UCSD-AML1 (cell line): ENCODE measurements at regions not wholly inside any gene's neighbourhood (a gene's known extent, or its start where the extent isn't known, plus 50 kb on each side); places are given as distances from the start of the nearest gene placed in this dataset.

ENCODE experiments used
- DNase-seq: peaks from one replicate; lab custom pipeline; 2025; ENCODE audit not compliant: unreplicated experiment; lab: John Stamatoyannopoulos, UW

DNA sequence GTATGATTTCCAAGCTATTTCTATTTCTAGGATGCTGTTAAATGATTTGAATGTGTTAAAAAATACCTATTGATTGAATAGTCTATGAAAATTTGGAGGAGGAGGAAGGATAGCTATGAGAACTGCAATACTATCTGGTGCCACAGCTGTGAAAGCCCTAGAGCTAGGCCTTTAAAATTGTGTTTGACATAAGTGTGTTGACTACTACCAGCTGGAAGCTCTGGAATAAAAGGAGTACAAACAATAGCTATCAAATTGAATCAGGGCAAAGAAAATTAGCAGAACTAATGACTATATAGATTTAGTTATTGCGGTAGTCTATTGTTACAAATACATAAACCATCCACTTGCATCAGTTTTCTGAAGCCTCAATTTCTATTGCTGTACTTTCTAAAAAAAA lies 124.8 kb upstream of the CNTN5 start:
- no peak for DNase-seq

DNA sequence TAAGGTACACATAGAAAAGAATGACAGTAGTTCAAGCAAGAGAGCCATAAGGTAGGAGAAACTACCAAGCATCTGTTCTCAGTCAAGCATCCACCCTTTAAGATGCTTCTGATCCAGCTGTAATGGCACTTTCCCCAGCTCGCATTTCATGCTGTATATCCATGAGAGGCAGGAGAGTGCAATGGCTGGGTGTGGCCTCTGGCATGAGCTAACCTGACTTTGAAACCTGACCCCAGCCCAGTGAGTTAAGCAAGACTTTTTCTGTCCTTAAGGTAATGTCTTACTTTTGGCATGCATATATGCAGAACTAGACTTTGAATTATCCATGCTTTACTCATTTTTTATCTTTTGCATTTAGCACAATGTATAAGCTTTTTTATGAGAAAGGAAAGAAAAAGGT lies 79.8 kb upstream of the CNTN5 start:
- DNase-seq: no peak

DNA sequence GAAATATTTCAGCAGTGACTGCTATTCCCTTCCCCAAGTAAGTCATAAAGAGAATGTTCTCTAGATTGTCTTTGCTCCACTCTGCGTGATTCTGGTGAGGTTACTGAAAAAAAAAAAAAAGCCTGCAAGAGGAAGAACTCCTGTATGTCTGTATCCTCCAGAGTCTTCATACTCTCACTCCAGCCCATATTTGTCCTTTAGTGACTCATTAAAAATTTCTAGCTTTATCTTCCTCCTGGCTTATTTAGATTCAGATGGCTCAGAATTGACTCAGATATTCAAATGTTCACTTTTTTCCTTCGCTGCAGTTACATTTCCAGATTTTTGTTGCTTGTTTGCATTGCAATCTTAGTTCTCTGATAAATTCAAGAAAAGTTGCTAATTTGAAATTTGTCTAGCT lies 76.3 kb upstream of the CNTN5 start:
- no peak for DNase-seq

DNA sequence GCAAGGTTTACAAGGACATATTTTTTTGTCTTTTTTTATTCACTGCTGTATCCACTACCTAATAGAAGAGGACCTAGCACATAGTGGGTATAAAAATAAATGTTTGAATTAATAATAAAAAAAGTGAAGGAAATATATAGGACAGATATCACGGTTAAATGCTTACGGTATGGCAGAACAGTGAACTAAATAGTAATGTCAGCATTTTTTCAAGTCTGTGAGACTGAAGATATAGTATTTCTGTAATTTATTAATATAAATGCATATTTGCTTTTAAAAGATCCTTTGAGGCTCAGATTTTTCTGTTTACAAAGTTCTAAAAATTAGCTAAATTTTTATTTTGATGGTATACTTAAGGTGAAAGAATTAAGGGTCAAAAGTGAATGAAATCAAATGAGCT lies 68.6 kb upstream of the CNTN5 start:
- no peak for DNase-seq

DNA sequence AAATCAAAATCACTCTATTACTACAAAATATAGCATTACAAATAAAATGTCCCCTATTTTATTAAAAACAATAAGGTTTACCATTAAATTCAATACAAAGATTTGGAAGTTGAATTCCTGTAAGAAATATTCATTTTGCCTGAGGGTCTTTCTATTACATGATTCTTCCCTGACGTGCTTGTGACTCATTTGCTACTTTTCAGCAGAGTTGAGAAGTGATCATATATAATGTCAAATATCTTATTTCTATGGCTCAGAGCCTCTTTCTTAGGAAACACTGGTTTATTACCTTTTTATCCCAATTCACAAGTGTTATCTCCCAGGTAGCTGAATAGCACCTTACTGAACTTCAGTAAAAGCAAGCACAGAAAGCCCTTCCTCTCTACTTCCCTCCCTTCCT lies 65.2 kb upstream of the CNTN5 start:
- no peak for DNase-seq

DNA sequence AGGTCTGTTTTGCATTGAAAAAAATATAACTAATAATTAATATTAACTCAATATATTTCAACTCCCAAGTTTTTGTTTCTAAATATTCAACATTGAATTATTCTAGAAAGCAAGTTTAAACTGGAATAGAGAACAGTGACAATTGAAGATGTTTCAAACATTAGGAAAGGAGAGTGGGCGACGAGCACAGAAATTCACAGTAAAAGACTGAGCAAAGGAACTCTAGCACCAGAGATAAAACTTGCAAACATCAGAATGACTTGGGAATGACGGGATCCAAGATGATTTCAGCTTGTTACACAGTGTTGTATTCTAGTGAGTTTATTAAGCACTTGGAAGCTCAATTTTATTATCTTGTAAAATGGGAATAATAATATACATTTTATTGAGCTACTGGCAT lies 56.6 kb upstream of the CNTN5 start:
- DNase-seq: no peak

DNA sequence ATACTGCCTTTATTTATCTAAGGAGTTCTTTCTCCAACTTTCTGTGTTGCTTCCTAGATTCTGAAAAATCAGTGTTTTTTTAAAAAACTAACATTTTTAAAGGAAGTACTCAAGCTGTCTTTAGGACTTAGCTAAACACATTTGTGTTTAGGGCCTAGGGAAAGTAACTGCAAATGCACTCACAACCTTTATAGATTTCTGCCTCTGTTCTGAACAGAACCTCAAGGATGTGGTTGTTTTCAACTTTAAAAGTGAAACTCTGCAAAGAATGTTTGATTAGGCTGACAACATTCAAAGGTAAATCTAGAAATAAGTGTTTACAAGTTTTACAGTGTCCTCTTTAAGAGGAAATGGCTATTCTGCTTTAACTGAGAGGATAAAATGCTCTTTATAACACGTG lies 55.4 kb upstream of the CNTN5 start:
- DNase-seq: no peak

DNA sequence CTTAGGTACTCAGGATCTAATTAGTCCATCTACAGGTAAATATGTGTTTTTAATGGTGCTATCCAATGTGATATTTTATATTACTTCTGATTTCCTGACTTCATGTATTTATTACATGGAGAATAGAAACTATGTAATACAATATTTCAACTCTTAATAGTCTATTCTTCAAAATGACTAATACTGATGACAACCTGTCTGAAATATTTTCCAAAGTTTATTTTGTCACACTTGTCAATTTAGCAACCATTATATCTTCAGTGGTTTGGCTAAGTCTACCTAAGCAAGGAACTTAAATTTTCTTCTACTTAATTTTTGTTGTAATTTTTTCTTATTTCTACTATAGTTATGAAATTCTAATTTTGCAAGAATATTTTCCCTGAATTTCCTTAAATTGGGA lies 55.0 kb upstream of the CNTN5 start:
- no peak for DNase-seq

DNA sequence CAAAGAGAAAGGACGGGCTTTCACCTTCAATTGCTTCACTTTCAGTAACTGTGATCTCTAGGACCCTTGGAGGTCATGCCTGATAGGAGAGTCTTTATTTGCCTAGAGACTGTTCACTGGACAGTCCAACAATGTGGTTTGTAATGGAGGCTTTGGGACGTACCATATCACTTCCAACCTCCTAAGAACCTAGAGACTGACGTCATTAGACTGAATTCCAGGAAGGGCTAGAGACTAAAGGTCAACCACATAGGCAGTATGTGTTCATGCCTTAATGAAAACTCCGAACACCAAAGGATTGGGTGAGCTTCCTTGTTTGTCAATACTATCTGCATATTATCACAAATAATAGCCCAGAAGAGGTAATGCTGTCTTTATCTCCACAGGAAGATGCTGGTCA lies 53.7 kb upstream of the CNTN5 start:
- DNase-seq: no peak
